ENCODE measurements at regions not wholly inside any gene's neighbourhood (a gene's known extent, or its start where the extent isn't known, plus 50 kb on each side); places are given as distances from the start of the nearest gene placed in this dataset.

- ATAC-seq (peak in 1 of 2 donors; percentile 38), DNase-seq (no peak)
- intact Hi-C loops (cut with DNase I): no loop called here
Observed at GRCh38 chr3:66588340-66588847, 87.6 kb upstream of the LRIG1 start.

GRCh38 chr3:66592016-66592761 is 91.4 kb upstream of the LRIG1 start:
- intact Hi-C loops (cut with DNase I): loop anchor here in 1 of 2 donors (10.0 kb wide), 1 partner anchor 67 kb away; no protein-coding TSS in a partner anchor
- DNase-seq (no peak), ATAC-seq (no peak)

GRCh38 chr3:66592927-66593625 is 92.3 kb upstream of the LRIG1 start:
- DNase-seq (no peak), ATAC-seq (no peak)
- intact Hi-C loops (cut with DNase I): loop anchor here in 1 of 2 donors (10.0 kb wide), 1 partner anchor 68 kb away; no protein-coding TSS in a partner anchor

- ATAC-seq: no peak
- no peak for DNase-seq
- intact Hi-C loops (cut with DNase I): loop anchor here in 1 of 2 donors (10.0 kb wide), 1 partner anchor 69 kb away; no protein-coding TSS in a partner anchor
Observed at GRCh38 chr3:66593978-66594377, 93.2 kb upstream of the LRIG1 start.

DNA sequence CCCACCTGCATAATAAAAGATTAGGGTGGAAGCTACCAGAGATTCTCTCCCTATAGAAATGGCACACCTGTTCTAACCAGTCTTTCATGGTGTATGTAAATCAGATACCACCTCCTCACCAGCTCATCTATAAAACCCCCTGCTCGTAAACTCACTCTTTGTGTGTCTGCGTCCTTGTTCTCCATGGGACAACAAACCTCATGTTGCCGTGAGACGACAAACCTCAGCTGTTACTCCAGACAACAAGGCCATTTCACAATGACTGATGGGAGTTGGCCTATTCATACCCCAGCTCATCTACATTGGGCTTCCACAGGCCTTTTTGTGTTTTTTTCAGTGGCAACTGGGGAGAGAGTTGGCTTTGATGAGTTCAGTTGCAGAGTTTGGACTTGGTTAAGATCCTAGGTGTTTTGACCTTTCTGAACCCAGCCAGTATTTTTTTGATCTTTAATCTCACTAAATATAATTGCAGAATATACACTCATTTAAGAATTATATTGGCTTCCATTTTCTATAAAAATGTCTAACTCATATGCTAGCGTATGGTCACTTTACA is 96.6 kb upstream of the LRIG1 start:
- DNase-seq (no peak), ATAC-seq (no peak)
- intact Hi-C loops (cut with DNase I): loop anchor here in 1 of 2 donors (10.0 kb wide), 1 partner anchor 73 kb away; no protein-coding TSS in a partner anchor

DNA sequence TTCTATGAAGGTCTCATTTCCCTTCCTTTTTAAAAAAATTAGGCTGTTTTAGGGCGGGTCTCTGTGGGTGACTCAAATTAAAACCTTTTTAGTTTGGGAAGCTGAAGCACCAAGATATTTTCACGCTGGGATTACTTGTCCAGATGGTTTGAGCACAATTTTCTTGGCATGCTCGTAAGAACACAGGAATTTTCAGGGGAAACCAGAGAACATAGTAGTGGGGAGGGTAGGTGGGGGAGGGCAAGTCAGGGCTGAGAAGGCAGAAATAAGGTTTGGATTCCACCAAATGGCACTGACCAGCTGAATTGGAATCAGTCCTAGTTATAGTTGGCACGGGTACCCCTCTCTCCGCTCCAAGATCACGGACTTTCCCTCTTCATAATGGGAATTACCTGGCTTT is 97.3 kb upstream of the LRIG1 start:
- ATAC-seq: no peak
- DNase-seq: no peak
- intact Hi-C loops (cut with DNase I): loop anchor here in 1 of 2 donors (10.0 kb wide), 1 partner anchor 73 kb away; no protein-coding TSS in a partner anchor

DNA sequence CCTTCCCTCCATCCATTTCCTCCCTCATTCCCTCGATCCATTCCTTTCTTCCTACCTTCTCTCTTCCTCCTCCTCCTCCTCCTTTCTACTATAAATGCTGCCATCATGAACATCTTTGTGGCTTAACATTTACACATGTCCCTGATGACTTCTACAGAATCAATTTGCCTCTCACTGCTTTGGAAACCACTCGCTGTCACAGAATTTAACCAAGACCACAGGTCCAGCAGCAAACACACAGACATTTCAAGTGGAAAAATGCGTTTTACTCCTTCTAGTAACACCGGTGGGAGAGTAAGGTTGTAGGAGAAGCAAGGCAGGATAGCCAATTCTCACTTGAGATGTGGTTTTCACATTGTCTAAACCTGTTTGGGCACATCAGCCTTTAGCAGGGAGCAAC is 101.4 kb upstream of the LRIG1 start:
- DNase-seq (no peak), ATAC-seq (no peak)
- intact Hi-C loops (cut with DNase I): no loop called here

DNA sequence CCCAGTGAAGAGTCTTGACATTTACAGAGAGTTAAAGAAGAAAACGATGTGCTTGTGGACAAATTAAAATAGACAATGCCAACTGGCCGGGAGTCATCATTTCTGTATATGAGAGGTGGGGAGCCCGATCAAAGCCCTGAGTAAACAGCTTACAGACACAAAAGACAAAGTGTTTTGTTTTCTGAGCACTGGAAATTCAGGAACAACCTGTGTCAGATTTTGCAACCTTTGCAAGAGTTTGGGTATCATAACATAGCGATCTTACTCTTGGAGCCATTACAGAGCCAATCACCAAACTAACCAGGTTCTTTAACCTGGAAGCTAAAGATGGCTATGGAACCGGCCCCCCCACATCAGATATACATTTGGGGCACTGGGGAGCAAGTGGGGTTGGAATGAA is 101.9 kb upstream of the LRIG1 start:
- no peak for DNase-seq
- intact Hi-C loops (cut with DNase I): no loop called here
- ATAC-seq: no peak

DNA sequence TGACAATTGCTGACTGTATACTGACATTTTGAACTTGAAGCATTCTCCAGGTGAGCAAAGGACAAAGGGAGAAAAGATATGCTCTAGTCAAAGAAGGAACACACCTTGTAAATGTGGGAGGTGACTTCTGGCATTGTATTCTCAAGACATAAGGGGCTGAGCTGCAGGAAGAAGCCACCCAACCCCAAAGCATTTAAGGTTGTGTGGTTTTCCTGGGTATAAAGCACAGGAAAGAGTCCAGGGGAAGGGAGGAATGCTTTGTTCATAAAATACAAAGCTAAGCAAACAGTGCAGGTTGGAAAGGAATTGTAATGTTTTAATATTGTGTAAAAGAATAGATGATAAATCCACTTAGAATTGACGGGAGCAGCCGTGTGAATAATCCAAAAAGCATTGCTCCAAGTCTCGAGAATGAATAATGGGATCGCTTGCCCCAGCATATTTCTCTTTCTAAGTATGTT is 102.4 kb upstream of the LRIG1 start:
- no peak for DNase-seq
- ATAC-seq: no peak
- intact Hi-C loops (cut with DNase I): no loop called here

DNA sequence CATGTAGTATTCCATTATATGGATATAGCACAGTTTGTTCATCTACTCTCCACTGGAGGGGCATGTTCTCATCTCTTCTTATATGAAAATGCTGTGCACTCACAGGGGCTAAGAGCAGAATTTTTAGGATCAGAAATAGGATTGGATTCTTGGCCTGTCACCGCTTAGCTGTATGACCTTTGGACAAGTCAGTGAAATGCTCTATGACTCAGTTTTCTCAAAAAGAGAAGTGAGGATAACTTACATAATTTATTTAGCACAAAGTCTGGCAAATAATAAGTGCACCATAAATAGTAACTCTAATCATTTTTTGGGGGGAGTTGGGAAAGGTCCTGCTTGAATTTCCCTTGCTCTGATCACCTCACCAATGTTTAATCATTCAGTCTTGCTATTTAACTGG is 103.7 kb upstream of the LRIG1 start:
- ATAC-seq (no peak), DNase-seq (no peak)
- intact Hi-C loops (cut with DNase I): no loop called here

DNA sequence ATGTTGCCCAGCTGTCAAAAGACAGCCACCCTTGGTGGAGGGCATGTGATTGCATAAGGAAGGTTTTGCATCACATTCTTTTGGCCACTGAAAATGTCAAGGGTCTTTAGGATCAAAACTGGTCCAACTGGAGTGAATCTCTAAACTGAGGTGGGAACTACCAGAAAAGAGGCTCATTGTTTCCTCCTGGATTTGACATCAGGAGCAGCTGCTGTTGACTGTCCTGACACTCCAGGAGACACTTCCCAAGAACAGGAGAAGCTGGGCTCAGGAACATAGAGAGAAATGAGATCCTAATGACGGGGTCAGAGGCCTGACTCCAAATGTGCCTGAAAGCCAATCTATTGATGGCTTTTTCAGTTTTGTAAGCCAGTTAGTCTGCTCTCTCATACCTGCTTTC is 105.3 kb upstream of the LRIG1 start:
- intact Hi-C loops (cut with DNase I): no loop called here
- ATAC-seq: no peak
- no peak for DNase-seq

GRCh38 chr3:66606868-66607267 is 106.0 kb upstream of the LRIG1 start:
- intact Hi-C loops (cut with DNase I): no loop called here
- ATAC-seq (no peak), DNase-seq (no peak)

- ATAC-seq: no peak
- no peak for DNase-seq
- intact Hi-C loops (cut with DNase I): no loop called here
Observed at GRCh38 chr3:66609660-66610561, 109.1 kb upstream of the LRIG1 start.

DNA sequence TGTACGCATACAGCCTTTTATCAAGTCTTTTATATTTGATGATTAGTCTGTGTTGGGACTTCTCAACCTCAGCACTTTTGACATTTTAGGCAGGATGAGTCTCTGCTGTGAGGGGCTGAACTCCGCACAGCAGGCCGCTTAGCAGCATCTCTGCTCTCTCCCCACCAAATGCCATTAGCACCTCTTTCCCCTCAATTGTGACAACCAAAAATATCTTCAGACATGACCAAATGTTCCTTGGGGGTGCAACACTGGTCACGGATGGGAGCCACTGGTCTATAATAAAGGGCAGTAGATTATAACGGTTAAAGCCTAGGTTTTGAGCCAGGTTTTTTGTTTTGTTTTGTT is 109.7 kb upstream of the LRIG1 start:
- DNase-seq (no peak), ATAC-seq (no peak)
- intact Hi-C loops (cut with DNase I): no loop called here

- ATAC-seq: no peak
- DNase-seq: no peak
- intact Hi-C loops (cut with DNase I): no loop called here
Observed at GRCh38 chr3:66615643-66616301, 115.0 kb upstream of the LRIG1 start.

DNA sequence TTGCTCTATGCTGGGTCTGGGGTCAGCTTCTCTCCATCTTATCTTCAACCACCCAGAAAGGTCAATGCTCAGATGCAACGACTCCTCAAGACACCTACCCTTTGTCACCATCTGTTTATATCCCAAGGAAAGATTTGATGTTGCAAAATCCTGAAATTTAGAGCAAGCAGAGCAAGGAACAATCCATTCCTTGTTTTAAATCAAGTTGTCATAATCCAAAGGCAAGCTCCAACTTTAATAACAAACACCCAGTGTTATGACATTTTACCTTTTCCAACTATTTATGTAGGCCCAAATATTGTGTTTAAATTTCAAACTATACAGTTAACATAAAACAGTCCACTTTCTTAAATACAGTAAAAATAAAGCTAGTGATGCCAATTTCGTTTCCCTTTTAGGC is 116.5 kb upstream of the LRIG1 start:
- intact Hi-C loops (cut with DNase I): no loop called here

DNA sequence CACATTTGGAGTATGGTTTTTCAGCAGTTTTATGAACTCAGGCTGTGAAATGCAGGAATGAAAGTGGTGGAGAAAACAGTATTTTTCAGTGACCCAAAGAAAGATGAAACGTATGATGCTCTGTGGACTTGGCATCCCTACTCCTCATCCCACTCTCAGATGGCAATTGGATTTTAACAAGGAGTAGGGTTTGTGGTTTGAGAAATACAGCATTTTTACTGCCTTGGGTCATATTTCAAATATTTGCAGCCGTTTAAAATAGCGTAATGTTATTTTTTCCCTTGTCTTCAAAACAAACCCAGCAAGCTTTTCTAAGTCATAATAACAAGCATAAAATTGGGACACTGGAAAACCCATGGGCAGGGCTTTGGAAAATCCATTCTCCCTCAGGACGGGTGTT is 117.2 kb upstream of the LRIG1 start:
- DNase-seq (no peak), ATAC-seq (no peak)
- intact Hi-C loops (cut with DNase I): no loop called here

More for the DNA sequence above, 116.5 kb upstream of the LRIG1 start:
- ATAC-seq: no peak
- DNase-seq: no peak

DNA sequence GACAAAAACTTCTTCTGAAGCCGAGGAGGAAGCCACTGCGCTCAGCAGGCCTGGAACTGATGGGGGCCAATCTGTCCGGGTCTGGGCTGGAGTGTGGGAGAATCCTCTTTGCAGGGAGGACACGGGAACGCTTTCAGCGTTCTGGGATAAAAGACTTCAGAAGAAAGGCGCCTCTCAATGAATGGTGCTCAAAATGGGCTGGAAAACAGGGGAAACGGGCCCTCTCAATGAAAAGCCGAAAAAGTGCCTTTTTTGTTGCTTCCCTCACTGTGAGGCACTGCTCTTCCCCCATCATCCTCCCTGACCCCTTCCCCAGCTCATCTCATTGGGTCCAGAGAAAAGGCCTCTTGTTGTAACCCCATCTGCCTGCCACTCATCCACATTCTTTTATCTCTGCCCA is 119.5 kb upstream of the LRIG1 start:
- ATAC-seq (no peak), DNase-seq (no peak)
- intact Hi-C loops (cut with DNase I): no loop called here

Data from left cardiac atrium (tissue), 4 donors.